Left lung (tissue), 4 donors: ENCODE measurements at regions not wholly inside any gene's neighbourhood (a gene's known extent, or its start where the extent isn't known, plus 50 kb on each side); places are given as distances from the start of the nearest gene placed in this dataset.

ENCODE experiments used
- ATAC-seq: fragments of 200-7000 bp; cut with Tn5 transposase; one replicate; pipeline ENCODE4 v1.9.1; 2020; ENCODE audit warnings: moderate library complexity
- DNase-seq, 4 donors: peaks; one replicate each; pipeline ENCODE4 v3.0.0-alpha.2; 2013 to 2020
- H3K27ac ChIP-seq, 2 donors: fragments of 200-600 bp; sonication (generic) in 1 of 2; one replicate each; pipeline versions ENCODE4 v1.5.0 to v1.8.0; 2020 to 2021
- H3K27me3 ChIP-seq, 2 donors: fragments of 200-600 bp; sonication (generic) in 1 of 2; one replicate each; pipeline versions ENCODE4 v1.5.0 to v1.8.0; 2020 to 2021
- H3K36me3 ChIP-seq, 2 donors: fragments of 200-600 bp; sonication (generic) in 1 of 2; one replicate each; pipeline versions ENCODE4 v1.5.0 to v1.8.0; 2020 to 2021
- H3K4me1 ChIP-seq, 2 donors: fragments of 200-600 bp; one replicate each; pipeline ENCODE4 v1.8.0; 2021
- H3K4me3 ChIP-seq, 2 donors: fragments of 200-600 bp; sonication (generic) in 1 of 2; one replicate each; pipeline versions ENCODE4 v1.5.0 to v1.8.0; 2020 to 2021; ENCODE audit warnings: mild to moderate bottlenecking in 1 of 2
- H3K9me3 ChIP-seq, 2 donors: fragments of 200-600 bp; sonication (generic) in 1 of 2; one replicate each; pipeline versions ENCODE4 v1.5.0 to v1.8.0; 2020 to 2021
- intact Hi-C, 2 donors: fragments of 100-400 bp; cut with DNase I; formaldehyde crosslinking; loops; one replicate each; pipeline versions ENCODE4 v1.11.2 to v1.14.2; 2022
- TF ChIP-seq, protein P1 (sequence below), 2 donors: fragments of 200-600 bp; sonication (generic) in 1 of 2; IDR thresholded peaks; one replicate each; pipeline versions ENCODE4 v1.5.0 to v1.8.0; 2021; ENCODE audit warnings: antibody characterized with exemption in 2 of 2
- donor health status: DM: no; HTN: yes; CAD: no.
- donor health status: DM: no; HTN: no; CAD: no.

DNA sequence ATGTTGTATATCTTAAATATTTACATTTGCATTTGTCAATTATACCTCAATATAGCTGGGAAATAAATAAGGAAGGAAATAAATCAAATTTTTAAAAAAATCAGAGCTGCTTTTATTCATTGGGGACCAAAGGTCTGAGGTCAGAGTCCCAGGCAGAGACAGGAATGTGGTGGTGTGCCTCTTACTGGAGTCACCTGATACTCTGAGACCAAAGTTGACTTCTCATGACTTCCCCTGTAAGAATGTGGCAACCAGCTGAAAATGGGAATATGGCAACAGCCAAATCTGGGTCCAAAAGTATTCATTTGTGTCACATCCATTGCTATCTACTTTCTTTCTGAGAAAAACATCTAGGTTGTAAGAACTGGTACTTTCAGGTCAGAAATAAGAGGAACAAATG lies 496.6 kb upstream of the TMPO start:
- intact Hi-C loops = no loop called here
- H3K4me1 ChIP-seq = no peaks in the 10 kb centered on the region
- H3K27me3 ChIP-seq = no peaks in the 10 kb centered on the region
- TF ChIP-seq, protein P1, sequence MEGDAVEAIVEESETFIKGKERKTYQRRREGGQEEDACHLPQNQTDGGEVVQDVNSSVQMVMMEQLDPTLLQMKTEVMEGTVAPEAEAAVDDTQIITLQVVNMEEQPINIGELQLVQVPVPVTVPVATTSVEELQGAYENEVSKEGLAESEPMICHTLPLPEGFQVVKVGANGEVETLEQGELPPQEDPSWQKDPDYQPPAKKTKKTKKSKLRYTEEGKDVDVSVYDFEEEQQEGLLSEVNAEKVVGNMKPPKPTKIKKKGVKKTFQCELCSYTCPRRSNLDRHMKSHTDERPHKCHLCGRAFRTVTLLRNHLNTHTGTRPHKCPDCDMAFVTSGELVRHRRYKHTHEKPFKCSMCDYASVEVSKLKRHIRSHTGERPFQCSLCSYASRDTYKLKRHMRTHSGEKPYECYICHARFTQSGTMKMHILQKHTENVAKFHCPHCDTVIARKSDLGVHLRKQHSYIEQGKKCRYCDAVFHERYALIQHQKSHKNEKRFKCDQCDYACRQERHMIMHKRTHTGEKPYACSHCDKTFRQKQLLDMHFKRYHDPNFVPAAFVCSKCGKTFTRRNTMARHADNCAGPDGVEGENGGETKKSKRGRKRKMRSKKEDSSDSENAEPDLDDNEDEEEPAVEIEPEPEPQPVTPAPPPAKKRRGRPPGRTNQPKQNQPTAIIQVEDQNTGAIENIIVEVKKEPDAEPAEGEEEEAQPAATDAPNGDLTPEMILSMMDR (IDR thresholded peaks at IDR 0.05) = no peak
- DNase-seq (no peak), ATAC-seq (no peak)
- no peak overlapping the region for H3K4me3 ChIP-seq
- peaks cover 0 to 2% of the 10 kb centered on the region in 2 donors for H3K9me3 ChIP-seq
- H3K27ac ChIP-seq = no peak overlapping the region
- no peaks in the 10 kb centered on the region for H3K36me3 ChIP-seq

DNA sequence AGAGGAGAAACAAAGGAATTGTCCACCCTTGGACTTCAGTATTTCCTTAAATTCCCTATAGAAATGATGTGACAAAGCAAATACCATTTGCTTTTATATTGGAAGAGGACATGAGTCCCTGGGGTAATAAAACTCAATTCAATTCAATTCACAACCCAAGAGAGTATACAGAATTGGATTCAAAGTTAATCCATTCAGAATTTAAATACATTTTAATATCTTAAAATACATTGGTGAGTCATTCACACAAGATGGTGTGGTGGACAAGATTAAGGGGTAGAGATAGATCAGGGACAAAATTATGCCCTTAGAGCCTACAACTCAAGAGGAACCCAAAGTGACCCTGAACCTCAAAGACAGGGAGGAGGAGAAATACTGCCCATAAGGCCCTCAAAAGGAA lies 495.0 kb upstream of the TMPO start:
- Histone ChIP-seq H3K27ac (no peak overlapping the region), H3K27me3 (no peaks in the 10 kb centered on the region), H3K36me3 (no peaks in the 10 kb centered on the region), H3K4me1 (no peaks in the 10 kb centered on the region), H3K9me3 (no peaks in the 10 kb centered on the region), H3K4me3 (no peak overlapping the region)
- intact Hi-C loops = no loop called here
- TF ChIP-seq, protein P1 (IDR thresholded peaks at IDR 0.05) = no peak
- ATAC-seq (no peak), DNase-seq (no peak)

DNA sequence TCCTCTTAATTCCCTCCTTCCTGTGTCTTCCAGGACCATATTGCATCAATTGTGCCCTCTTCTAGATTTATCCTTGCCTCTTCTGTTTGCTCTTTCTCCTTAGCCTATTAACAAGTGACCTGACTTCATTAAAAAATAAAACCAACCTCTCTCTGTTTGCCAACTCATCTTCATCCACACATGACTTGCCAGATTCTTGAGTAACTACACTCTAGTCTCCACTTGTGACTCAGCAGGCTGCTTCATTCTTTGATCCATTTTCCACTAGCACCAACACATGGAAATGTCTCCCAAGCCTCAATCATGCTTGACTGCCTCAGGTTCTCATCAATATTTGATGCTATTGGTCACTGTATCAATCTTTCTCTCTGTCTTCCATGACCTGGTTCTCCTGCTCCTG lies 492.4 kb upstream of the TMPO start:
- H3K4me3 ChIP-seq = no peak overlapping the region
- H3K27ac ChIP-seq = no peak overlapping the region
- TF ChIP-seq, protein P1 (IDR thresholded peaks at IDR 0.05) = no peak
- ATAC-seq (no peak), DNase-seq (no peak)
- H3K27me3 ChIP-seq = no peaks in the 10 kb centered on the region
- H3K4me1 ChIP-seq = no peaks in the 10 kb centered on the region
- intact Hi-C loops = no loop called here
- H3K9me3 ChIP-seq = no peaks in the 10 kb centered on the region
- no peaks in the 10 kb centered on the region for H3K36me3 ChIP-seq

DNA sequence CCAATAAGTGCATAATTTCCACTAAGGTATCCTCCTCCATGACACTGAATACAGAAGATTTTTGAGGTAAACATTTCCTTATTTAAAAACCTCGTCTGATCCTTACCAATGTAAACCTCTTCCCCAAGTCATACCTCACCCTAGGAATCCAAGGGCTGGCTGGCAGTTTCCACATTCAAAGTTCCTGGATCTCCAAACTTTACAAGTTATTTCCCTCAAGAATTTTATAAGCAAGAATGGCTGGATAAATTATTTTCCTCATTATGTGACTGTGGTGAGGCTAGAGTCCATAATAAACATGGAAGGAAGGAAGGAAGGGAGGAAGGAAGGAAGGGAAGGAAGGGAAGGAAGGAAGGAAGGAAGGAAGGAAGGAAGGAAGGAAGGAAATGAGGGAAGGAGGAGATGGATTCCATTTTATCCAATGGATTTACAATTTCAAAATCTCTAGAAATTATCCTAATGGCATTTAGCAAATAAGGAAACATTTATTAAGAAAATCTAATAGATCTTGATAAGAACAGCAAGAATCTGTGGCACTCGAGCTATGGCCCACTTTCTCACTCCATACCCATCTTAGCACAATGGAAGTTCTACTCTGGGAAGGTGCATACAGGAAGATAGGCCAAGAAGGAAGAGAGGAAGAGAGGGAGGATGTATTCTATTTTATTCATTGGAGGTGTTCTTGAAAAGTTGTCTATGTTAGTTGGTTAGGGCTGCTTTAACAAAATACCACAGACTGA lies 477.8 kb upstream of the TMPO start:
- ATAC-seq = no peak
- intact Hi-C loops = no loop called here
- Histone ChIP-seq H3K9me3 (peaks cover 0 to 18% of the 10 kb centered on the region in 2 donors), H3K4me3 (no peak overlapping the region), H3K27ac (no peak overlapping the region), H3K36me3 (no peaks in the 10 kb centered on the region), H3K4me1 (no peaks in the 10 kb centered on the region), H3K27me3 (no peaks in the 10 kb centered on the region)
- TF ChIP-seq, protein P1 (IDR thresholded peaks at IDR 0.05) = no peak
- no peak for DNase-seq

DNA sequence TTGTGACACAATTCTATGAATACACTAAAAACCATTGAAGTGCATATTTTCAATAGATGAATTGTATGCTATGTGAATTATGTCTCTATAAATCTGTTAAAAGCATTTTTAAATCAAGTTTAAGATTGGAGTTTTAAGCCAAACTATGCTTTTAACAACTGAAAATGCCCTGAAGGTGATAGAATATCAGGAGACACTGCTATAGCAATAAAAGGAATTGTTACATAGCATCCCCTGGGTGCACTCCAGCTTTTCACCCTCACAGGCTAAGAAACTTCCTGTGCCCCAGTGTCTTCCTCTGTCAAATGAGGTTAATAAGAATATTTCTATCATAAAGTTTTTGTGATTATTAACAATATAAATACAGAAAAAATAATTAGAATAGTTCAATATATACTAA lies 472.7 kb upstream of the TMPO start:
- Histone ChIP-seq H3K9me3 (peaks cover 0 to 18% of the 10 kb centered on the region in 2 donors), H3K27me3 (no peaks in the 10 kb centered on the region), H3K4me3 (no peak overlapping the region), H3K4me1 (no peaks in the 10 kb centered on the region), H3K36me3 (no peaks in the 10 kb centered on the region), H3K27ac (no peak overlapping the region)
- intact Hi-C loops = no loop called here
- ATAC-seq (no peak), DNase-seq (no peak)
- TF ChIP-seq, protein P1 (IDR thresholded peaks at IDR 0.05) = no peak
